Hematopoietic multipotent progenitor cell (in vitro differentiated cells): ENCODE measurements at regions not wholly inside any gene's neighbourhood (a gene's known extent, or its start where the extent isn't known, plus 50 kb on each side); places are given as distances from the start of the nearest gene placed in this dataset.
"Not testable (repeated sequence)": the region's sequence is repeated elsewhere in the genome, so short reads cannot be mapped to it uniquely, and the experiment has no call there.

Experiments used
- DNase-seq, 3 donors: peaks; one replicate each; pipeline ENCODE4 v3.0.0-alpha.2; 2011 to 2015; ENCODE audit warnings: low read depth in 2 of 3, low spot score in 2 of 3

GRCh38 chr14:43476822-43477221, 1030.3 kb downstream of the FSCB start:
- no peak for DNase-seq

DNA sequence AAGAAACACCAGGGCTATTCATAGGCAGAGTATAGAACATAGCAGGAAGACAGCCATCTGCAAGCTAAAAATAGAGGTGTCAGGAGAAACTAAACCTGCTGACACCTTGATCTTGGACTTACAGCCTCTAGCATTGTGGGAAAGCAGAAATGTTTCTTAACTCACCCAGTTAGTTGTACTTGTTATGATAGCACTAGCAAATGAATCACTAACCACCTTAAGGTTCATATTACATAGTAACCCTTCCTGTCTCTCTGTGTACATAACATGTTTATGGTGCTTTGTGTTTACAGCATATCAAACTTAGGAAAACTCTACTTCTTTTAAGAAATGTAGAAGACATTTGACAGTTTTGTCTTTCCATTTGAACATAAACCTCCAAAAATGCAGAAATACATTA, 1031.3 kb downstream of the FSCB start:
- DNase-seq = no peak

DNA sequence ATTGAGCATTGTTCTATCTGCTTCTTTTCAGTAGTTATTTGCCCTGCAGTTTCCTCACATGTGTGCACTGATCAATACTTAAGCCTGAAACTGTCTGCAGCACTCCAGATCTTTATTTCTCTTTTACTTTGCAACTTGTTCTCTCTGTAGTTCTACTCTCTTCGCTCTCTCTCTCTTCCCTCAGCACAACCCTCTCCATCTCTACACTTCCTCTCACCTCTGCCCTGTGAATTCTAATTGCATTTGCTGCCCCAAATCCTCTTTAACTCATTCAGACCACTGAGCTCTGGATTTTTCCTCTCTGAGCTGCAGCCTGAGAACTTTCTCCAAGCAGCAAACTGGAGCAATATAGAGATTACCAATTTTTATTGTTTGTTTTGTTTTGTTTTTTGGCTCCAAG, 1035.5 kb downstream of the FSCB start:
- no peak for DNase-seq

DNA sequence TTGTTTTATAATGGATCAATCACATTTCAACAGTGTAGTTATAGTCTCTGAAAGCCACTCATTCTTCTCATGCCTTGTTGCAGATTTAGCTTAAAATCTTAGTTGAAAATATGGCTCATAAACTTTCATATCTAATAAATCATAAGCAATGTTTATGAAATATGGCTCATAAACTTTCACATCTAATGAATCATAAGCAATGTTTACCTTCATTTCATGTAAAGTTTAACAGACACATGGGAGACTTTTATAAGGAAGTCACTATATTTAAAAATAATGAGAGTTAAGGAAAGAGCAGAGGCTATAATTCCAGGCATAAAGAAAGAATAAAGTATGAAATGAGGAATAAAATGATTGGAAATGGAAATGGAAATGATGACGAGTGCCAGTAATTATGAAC, 1042.1 kb downstream of the FSCB start:
- DNase-seq = no peak

DNA sequence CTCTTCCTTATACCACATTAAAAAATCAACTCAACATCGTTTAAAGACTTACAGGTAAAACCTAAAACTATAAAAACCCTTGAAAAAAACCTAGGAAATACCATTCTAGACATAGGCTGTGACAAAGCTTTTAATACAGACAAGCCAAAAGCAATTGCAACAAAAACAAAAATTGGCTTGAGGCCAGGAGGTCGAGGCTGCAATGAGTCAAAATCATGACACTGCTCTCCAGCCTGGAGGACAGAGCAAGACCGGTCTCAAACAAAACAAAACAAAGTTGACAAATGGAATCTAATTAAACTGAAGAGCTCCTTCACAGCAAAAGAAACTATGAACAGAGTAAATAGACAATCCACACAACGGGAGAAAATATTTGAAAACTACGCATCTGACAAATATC, 1057.8 kb downstream of the FSCB start:
- no peak for DNase-seq

- DNase-seq = no peak
Observed at GRCh38 chr14:43438056-43438455, 1069.0 kb downstream of the FSCB start.

DNA sequence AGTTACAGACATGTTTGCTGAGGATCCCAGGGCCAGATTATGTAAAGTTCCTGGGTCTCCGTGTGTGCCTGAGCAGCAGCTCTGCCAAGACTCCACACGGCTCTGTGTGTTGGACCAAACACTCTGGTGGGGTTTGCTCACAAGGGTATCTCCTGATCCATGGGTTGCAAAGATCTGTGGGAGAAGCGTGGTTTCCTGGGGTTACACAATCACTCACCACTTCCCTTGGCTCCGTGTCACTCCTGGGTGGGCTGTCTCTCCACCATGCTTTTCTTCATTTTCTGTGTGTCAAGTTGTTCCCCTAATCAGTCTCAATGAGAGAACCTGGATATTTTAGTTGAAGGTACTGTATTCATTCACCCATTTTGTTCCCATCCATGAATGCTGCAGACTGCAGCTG, 1088.8 kb downstream of the FSCB start:
- DNase-seq = peak in 2 of 3 donors; percentile 1 to 17

DNA sequence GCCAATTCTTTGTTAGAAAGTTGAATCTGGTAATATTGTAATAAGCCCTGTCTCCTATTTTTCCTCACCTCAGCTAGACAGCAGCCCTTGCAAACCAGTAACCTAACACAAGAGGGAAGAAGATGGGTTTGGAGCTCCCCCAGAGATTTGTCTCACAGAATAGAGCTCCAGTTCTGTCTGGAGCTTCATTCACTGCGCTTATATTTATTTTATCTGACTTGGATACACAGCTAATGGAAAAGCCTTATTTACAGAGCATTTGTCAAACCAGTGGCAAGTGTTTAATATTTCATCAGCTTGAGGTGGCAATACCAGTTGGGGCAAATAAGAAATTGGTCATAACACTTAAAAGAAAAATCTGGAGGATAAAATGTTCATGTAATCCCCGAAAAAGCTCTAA, 1094.0 kb downstream of the FSCB start:
- no peak for DNase-seq

GRCh38 chr14:43411841-43412240, 1095.2 kb downstream of the FSCB start:
- no peak for DNase-seq

DNA sequence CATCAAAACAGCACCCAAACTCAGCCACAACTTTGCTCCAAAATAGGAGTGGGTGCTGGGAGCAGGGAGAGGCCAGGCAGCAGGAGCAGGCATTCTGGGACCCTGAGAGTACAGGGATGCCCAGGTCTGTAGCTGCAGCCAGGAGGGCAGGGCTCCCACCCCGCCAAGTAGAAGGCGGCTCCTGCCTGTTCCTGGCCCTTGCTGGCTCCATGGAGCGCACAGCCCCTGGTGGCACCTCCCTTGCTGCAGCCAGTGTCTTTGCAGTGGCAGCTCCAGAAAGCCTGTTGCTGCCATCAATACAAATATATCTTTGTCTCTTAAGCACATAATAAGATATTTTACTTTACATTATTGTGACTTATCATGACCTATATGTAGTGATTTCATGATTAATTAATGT, 1096.5 kb downstream of the FSCB start:
- DNase-seq = no peak

GRCh38 chr14:43408472-43408871, 1098.6 kb downstream of the FSCB start:
- no peak for DNase-seq

GRCh38 chr14:43407706-43408105, 1099.4 kb downstream of the FSCB start:
- DNase-seq = no peak

- no peak for DNase-seq
Observed at GRCh38 chr14:43406931-43407330, 1100.2 kb downstream of the FSCB start.

- DNase-seq = no peak
Observed at GRCh38 chr14:43399289-43399688, 1107.8 kb downstream of the FSCB start.

DNA sequence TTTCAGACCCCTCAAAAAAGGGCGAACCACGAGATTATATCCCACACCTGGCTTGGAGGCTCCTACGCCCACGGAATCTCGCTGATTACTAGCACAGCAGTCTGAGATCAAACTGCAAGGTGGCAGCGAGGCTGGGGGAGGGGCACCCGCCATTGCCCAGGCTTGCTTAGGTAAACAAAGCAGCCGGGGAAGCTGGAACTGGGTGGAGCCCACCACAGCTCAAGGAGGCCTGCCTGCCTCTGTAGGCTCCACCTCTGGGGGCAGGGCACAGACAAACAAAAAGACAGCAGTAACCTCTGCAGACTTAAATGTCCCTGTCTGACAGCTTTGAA, 1136.6 kb downstream of the FSCB start:
- not testable (repeated sequence) for DNase-seq

GRCh38 chr14:43369710-43370564, 1137.1 kb downstream of the FSCB start:
- no peak for DNase-seq

GRCh38 chr14:43362586-43362985, 1144.5 kb downstream of the FSCB start:
- no peak for DNase-seq

DNA sequence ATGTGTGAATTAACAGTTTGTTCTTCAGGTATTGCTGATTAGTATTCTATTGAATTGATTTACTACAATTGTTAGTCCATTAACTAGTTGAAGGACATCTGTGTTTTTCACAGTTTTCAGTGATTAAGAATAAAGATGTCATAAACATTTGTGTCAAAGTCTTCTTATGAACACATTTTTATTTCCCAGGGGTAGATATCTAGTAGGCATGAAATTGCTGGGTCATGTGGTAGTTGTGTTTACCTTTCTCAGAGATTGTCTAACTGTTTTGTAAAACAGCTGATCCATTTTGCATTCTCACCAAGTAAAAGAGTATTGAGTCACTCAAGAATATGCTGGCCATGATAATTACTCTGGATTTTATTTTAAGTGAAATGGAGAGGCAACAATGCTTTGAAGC, 1145.3 kb downstream of the FSCB start:
- DNase-seq = no peak

DNA sequence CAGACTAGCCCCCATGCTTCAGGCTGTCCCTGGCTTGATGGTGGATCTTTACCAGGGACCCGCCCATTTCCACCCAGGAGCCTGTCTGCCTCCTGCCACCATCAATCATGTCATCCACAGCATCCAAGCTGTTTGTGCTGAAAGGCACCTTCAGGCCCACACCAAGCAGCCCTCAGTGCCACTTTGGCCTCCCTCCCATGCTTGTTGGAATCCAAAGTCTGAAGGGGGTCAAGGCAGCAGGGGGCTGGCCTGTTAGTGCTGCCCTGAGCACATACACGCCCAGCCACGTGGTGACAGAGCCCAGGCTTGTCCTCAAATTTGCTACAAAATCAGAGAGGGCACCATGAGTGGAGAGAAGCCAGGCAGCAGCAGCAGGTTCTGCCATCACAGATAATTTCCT, 1146.8 kb downstream of the FSCB start:
- DNase-seq = no peak

- DNase-seq = no peak
Observed at GRCh38 chr14:43359317-43359716, 1147.8 kb downstream of the FSCB start.

GRCh38 chr14:43356979-43357545, 1150.0 kb downstream of the FSCB start:
- no peak for DNase-seq

DNA sequence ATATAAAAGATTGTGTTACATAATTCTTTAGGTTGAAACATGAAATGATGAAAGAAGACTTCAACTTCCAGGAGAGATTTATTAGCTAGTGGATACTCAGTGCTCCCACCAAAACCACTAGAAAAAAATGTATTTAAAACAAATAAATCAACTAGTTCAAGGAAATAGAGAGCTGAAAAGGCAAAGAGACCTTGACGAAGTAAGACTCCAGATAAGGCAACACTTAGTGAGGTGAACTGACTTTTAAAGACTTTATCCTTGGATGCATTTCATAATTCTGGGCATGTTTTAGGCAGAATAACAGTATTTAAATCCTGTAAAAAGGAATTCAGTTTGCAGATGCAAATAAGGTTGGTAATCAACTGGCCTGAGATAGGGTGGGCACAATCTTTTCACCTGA, 1150.7 kb downstream of the FSCB start:
- DNase-seq = no peak

DNA sequence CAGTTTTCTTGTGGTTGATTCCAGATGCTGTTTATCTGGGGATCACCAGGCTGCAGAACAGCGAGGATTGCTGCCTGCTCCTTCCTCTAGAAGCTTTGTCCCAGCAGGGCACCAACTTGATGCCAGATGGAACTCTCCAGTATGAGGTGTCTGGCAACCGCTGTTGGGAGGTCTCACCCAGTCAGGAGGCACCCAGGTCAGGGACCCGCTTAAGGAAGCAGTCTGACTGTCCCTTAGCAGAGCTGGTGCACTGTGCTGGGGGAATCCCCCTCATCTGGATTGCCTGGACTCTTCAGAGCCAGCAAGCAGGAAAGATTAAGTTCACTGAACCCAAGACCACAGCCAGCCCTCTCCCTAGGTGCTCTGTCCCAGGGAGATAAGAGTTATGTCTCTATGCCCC, 1165.2 kb downstream of the FSCB start:
- no peak for DNase-seq
